Neural cell (in vitro differentiated cells): ENCODE measurements at regions not wholly inside any gene's neighbourhood (a gene's known extent, or its start where the extent isn't known, plus 50 kb on each side); places are given as distances from the start of the nearest gene placed in this dataset.

Experiments used
- H2AFZ ChIP-seq: fragments of 200-600, 300-800 bp; sonication (generic), shearing (Covaris generic); 2 replicates; pipeline ENCODE4 v1.6.0; 2014; ENCODE audit warnings: low read depth, mild to moderate bottlenecking, antibody characterized with exemption, low read length, moderate library complexity
- H3F3A ChIP-seq: fragments of 200-600 bp; shearing (Covaris generic); 2 replicates; pipeline ENCODE4 v1.6.1; 2016; ENCODE audit warnings: mild to moderate bottlenecking, moderate library complexity, mixed read lengths, antibody characterized with exemption, low read length; ENCODE audit not compliant: insufficient read depth, poor library complexity, severe bottlenecking
- H3K27ac ChIP-seq: fragments of 200-600, 300-800 bp; sonication (generic), shearing (Covaris generic); 2 replicates; pipeline ENCODE4 v1.5.1; 2014; ENCODE audit warnings: mild to moderate bottlenecking, low read length, moderate library complexity
- H3K27me3 ChIP-seq: fragments of 300-800, 200-600 bp; sonication (generic), shearing (Covaris generic); 2 replicates; pipeline ENCODE4 v1.6.0; 2014; ENCODE audit warnings: mild to moderate bottlenecking, low read depth, low read length, moderate library complexity; ENCODE audit not compliant: insufficient read depth
- H3K36me3 ChIP-seq: fragments of 300-800, 200-600 bp; sonication (generic), shearing (Covaris generic); 2 replicates; pipeline ENCODE4 v1.5.1; 2014; ENCODE audit warnings: mild to moderate bottlenecking, antibody characterized with exemption, low read length, moderate library complexity; ENCODE audit not compliant: insufficient read depth
- H3K4me2 ChIP-seq: fragments of 300-800, 200-600 bp; sonication (generic), shearing (Covaris generic); 2 replicates; pipeline ENCODE4 v1.6.0; 2014; ENCODE audit warnings: mild to moderate bottlenecking, low read length
- H3K4me3 ChIP-seq: fragments of 300-800, 200-600 bp; sonication (generic), shearing (Covaris generic); 2 replicates; pipeline ENCODE4 v1.5.1; 2014; ENCODE audit warnings: mild to moderate bottlenecking, low read length, moderate library complexity
- H3K79me2 ChIP-seq: fragments of 200-600 bp; shearing (Covaris generic); replicated peaks from 2 replicates; pipeline ENCODE4 v1.6.0; 2014; ENCODE audit warnings: mild to moderate bottlenecking, low read length, moderate library complexity; ENCODE audit not compliant: insufficient read depth
- H3K9ac ChIP-seq: fragments of 300-800, 200-600 bp; sonication (generic), shearing (Covaris generic); 2 replicates; pipeline ENCODE4 v1.6.1; 2016; ENCODE audit warnings: mild to moderate bottlenecking, low read length, mixed read lengths
- H3K9me2 ChIP-seq: fragments of 200-600 bp; shearing (Covaris generic); 2 replicates; pipeline ENCODE4 v1.6.1; 2016; ENCODE audit warnings: mild to moderate bottlenecking, low read length, mixed read lengths; ENCODE audit not compliant: insufficient read depth
- H3K9me3 ChIP-seq: fragments of 200-600, 300-800 bp; sonication (generic), shearing (Covaris generic); 2 replicates; pipeline ENCODE4 v1.6.1; 2016; ENCODE audit warnings: mild to moderate bottlenecking, mixed run types, low read length, moderate library complexity, mixed read lengths
- H4K20me1 ChIP-seq: fragments of 200-600 bp; shearing (Covaris generic); 2 replicates; pipeline ENCODE4 v1.6.1; 2016; ENCODE audit warnings: mild to moderate bottlenecking, mixed run types; ENCODE audit not compliant: insufficient read depth
- EP300 ChIP-seq: fragments of 450-650 bp; conservative IDR thresholded peaks from 2 replicates; pipeline ENCODE4 v1.6.1; 2014; ENCODE audit warnings: antibody characterized with exemption, mild to moderate bottlenecking, moderate library complexity; ENCODE audit not compliant: poor library complexity, severe bottlenecking
- EZH2 ChIP-seq: fragments of 200-600, 300-800 bp; shearing (Covaris generic), sonication (generic); IDR thresholded peaks from 2 replicates; pipeline ENCODE4 v1.6.1; 2014; ENCODE audit warnings: antibody characterized with exemption, low read length, borderline replicate concordance, mild to moderate bottlenecking; ENCODE audit not compliant: insufficient read depth, poor library complexity, severe bottlenecking
- MXI1 ChIP-seq: fragments of 450-650 bp; conservative IDR thresholded peaks from 2 replicates; pipeline ENCODE4 v1.6.1; 2014; ENCODE audit warnings: antibody characterized with exemption, mild to moderate bottlenecking; ENCODE audit not compliant: poor library complexity, severe bottlenecking
- POLR2AphosphoS5 ChIP-seq: IDR thresholded peaks from 2 replicates; pipeline ENCODE4 v1.6.1; 2012
- RAD21 ChIP-seq: fragments of 450-650 bp; conservative IDR thresholded peaks from 2 replicates; pipeline ENCODE4 v1.6.1; 2014; ENCODE audit warnings: antibody characterized with exemption, mild to moderate bottlenecking, moderate library complexity
- REST ChIP-seq: IDR thresholded peaks from 2 replicates; pipeline ENCODE4 v1.6.1; 2012; ENCODE audit warnings: borderline replicate concordance
- SMC3 ChIP-seq: fragments of 450-650 bp; conservative IDR thresholded peaks from 2 replicates; pipeline ENCODE4 v1.6.1; 2014; ENCODE audit warnings: antibody characterized with exemption, mild to moderate bottlenecking, moderate library complexity; ENCODE audit not compliant: poor library complexity
- TAF1 ChIP-seq: IDR thresholded peaks from 2 replicates; pipeline ENCODE4 v1.6.1; 2012; ENCODE audit warnings: low read depth
- TF ChIP-seq, protein P1 (sequence below): fragments of 450-650 bp; IDR thresholded peaks from 2 replicates; pipeline ENCODE4 v1.5.1; 2014; ENCODE audit warnings: antibody characterized with exemption, mild to moderate bottlenecking, moderate library complexity; ENCODE audit not compliant: poor library complexity, severe bottlenecking

DNA sequence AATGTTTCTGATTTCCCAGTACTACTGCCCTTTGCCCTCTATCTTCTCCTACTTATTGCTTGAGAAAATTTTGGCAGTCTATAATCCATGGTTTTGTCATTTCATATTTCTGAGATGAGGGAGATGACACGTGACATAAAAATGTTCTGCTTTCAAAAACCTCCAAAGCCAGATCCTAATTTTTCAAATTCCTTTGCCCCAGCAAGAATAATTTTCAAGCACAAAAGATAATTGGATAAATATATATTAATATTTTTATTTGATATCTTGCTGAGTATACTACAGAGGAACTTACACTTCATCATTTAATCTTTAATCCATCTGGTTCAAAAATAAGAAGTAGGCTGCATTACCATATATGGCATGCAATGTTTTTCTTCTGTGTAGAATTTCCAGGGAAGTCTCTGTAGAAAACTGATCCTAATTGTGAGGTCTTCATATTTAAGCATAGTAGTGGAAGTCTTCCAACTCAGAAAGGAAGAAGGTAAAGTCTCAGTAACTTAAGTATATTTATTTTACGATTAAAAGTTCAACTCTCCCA is 1738.8 kb downstream of the EFNA5 start:
- Histone ChIP-seq H3K27ac (no peak overlapping the region), H4K20me1 (no peaks in the 10 kb centered on the region), H3K9ac (no peak overlapping the region), H3K79me2 (no peaks in the 10 kb centered on the region), H3K4me2 (no peak overlapping the region), H3K4me3 (no peak overlapping the region), H3K27me3 (no peaks in the 10 kb centered on the region), H3K36me3 (no peaks in the 10 kb centered on the region), H3K9me3 (no peaks in the 10 kb centered on the region), H3K9me2 (no peaks in the 10 kb centered on the region), H3F3A (no peaks in the 10 kb centered on the region), H2AFZ (no peak overlapping the region)
- TF ChIP-seq POLR2AphosphoS5 (no peak), SMC3 (no peak), MXI1 (no peak), TAF1 (no peak), REST (no peak), EZH2 (no peak), RAD21 (no peak), EP300 (no peak)
- TF ChIP-seq, protein P1, sequence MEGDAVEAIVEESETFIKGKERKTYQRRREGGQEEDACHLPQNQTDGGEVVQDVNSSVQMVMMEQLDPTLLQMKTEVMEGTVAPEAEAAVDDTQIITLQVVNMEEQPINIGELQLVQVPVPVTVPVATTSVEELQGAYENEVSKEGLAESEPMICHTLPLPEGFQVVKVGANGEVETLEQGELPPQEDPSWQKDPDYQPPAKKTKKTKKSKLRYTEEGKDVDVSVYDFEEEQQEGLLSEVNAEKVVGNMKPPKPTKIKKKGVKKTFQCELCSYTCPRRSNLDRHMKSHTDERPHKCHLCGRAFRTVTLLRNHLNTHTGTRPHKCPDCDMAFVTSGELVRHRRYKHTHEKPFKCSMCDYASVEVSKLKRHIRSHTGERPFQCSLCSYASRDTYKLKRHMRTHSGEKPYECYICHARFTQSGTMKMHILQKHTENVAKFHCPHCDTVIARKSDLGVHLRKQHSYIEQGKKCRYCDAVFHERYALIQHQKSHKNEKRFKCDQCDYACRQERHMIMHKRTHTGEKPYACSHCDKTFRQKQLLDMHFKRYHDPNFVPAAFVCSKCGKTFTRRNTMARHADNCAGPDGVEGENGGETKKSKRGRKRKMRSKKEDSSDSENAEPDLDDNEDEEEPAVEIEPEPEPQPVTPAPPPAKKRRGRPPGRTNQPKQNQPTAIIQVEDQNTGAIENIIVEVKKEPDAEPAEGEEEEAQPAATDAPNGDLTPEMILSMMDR, result no peak

- Histone ChIP-seq H4K20me1 (no peaks in the 10 kb centered on the region), H3K9me2 (no peaks in the 10 kb centered on the region), H3K9ac (no peak overlapping the region), H3K27me3 (no peaks in the 10 kb centered on the region), H3K36me3 (no peaks in the 10 kb centered on the region), H3K4me2 (no peak overlapping the region), H3K27ac (no peak overlapping the region), H3K4me3 (no peak overlapping the region), H3F3A (no peaks in the 10 kb centered on the region), H2AFZ (no peak overlapping the region), H3K9me3 (no peaks in the 10 kb centered on the region), H3K79me2 (no peaks in the 10 kb centered on the region)
- TF ChIP-seq EZH2, result no peak
- no peak for TF ChIP-seq TAF1
- no peak for TF ChIP-seq MXI1
- no peak for TF ChIP-seq EP300
- no peak for TF ChIP-seq RAD21
These were observed 1740.9 kb downstream of the EFNA5 start for GRCh38 chr5:105929858-105930257.
